Heart right ventricle (tissue), 16 donors: ENCODE measurements at regions not wholly inside any gene's neighbourhood (a gene's known extent, or its start where the extent isn't known, plus 50 kb on each side); places are given as distances from the start of the nearest gene placed in this dataset.
"Not testable (repeated sequence)": the region's sequence is repeated elsewhere in the genome, so short reads cannot be mapped to it uniquely, and the experiment has no call there.

ENCODE experiments used
- ATAC-seq, 8 donors: fragments of 200-7000 bp; cut with Tn5 transposase; one replicate each; pipeline ENCODE4 v1.9.1; 2020; ENCODE audit warnings: mild to moderate bottlenecking in 8 of 8, moderate library complexity in 8 of 8, moderate number of reproducible peaks in 1 of 8
- DNase-seq, 2 donors: peaks; one replicate each; pipeline ENCODE4 v3.0.0-alpha.2; 2020
- H3K27ac ChIP-seq, 10 donors: fragments of 200-600 bp; sonication (generic) in 2 of 10; one replicate each; pipeline versions ENCODE4 v1.5.0 to v1.8.0; 2020 to 2022; ENCODE audit warnings: mild to moderate bottlenecking in 3 of 10
- H3K27me3 ChIP-seq, 7 donors: fragments of 200-600 bp; one replicate each; pipeline ENCODE4 v1.8.0; 2021 to 2022; ENCODE audit warnings: mild to moderate bottlenecking in 2 of 7
- H3K36me3 ChIP-seq, 9 donors: fragments of 200-600 bp; sonication (generic) in 1 of 9; one replicate each; pipeline versions ENCODE4 v1.5.0 to v1.8.0; 2020 to 2022; ENCODE audit warnings: mild to moderate bottlenecking in 2 of 9
- H3K4me1 ChIP-seq, 9 donors: fragments of 200-600 bp; sonication (generic) in 1 of 9; one replicate each; pipeline versions ENCODE4 v1.5.0 to v1.8.0; 2020 to 2022; ENCODE audit warnings: mild to moderate bottlenecking in 4 of 9
- H3K4me3 ChIP-seq, 10 donors: fragments of 200-600 bp; sonication (generic) in 2 of 10; one replicate each; pipeline versions ENCODE4 v1.5.0 to v1.8.0; 2020 to 2022; ENCODE audit warnings: mild to moderate bottlenecking in 7 of 10, moderate library complexity in 2 of 10
- H3K9me3 ChIP-seq, 11 donors: fragments of 200-600 bp in 10 of 11; sonication (generic) in 2 of 11; one replicate each; pipeline versions ENCODE4 v1.5.0 to v1.8.0; 2013 to 2022; ENCODE audit warnings: mild to moderate bottlenecking in 2 of 11, control low read depth in 1 of 11, moderate library complexity in 1 of 11
- WGBS, 2 donors: extraction: QIAGEN DNeasy Blood & Tissue Kit; methylation state at CpG; one replicate each; pipeline ENCODE4 v1.1.7; 2013; ENCODE audit warnings: inconsistent platforms in 1 of 2; 5-methylcytosine and 5-hydroxymethylcytosine counted together
- intact Hi-C, 10 donors: fragments of 100-400 bp; cut with DNase I; formaldehyde crosslinking; loops; one replicate each; pipeline versions ENCODE4 v1.11.1 to v1.14.2; 2022
- TF ChIP-seq, protein P1 (sequence below), 9 donors: fragments of 200-600 bp; sonication (generic) in 2 of 9; IDR thresholded peaks; one replicate each; pipeline versions ENCODE4 v1.5.0 to v1.8.0; 2021 to 2022; ENCODE audit warnings: antibody characterized with exemption in 9 of 9, mild to moderate bottlenecking in 5 of 9, moderate library complexity in 1 of 9
- donor health status: Arrhythmogenic right ventricular cardiomyopathy.
- donor health status: ischemic (EF 13 %, LVEDD 7.1; RV severe dilation, severe dysfunction).
- donor health status: healthy with polysubstance abuse.
- donor health status: DM: no; HTN: yes; CAD: no.
- donor health status: DM: no; HTN: no; CAD: no.
- donor health status: ischemic (EF 25% LVEDD 6.9; RV normal size, moderate dysfunction).
- donor health status: ischemic (EF 25% LVEDD 5.7; RV mildly dilated, moderate dysfunction).
- donor health status: healthy.
- donor health status: DM: yes; HTN: yes; CAD: no.
- donor health status: Ischemic cardiomyopathy.
- donor health status: ischemic (EF 35%, LVEDD 5.7; RV mildly dilated, moderate dysfunction).
- donor health status: nonischemic (EF 11% LVEDD 7.7; RV severe dilation, severe dysfunction).
- donor health status: DM: yes; HTN: yes; CAD: no.
- donor health status: PGD.
- donor health status: ischemic (EF 29% LVEDD 5.4; RV normal size, mild dysfunction).
- donor health status: nonischemic (EF 23%, LVEDD 6.1; RV moderate dilation, normal function).

GRCh38 chr2:185674232-185674631, 64.4 kb upstream of the FSIP2 start:
- no peaks in the 10 kb centered on the region for H3K36me3 ChIP-seq
- DNase-seq (no peak), ATAC-seq (no peak)
- H3K4me1 ChIP-seq = no peaks in the 10 kb centered on the region
- H3K9me3 ChIP-seq = no peaks in the 10 kb centered on the region
- intact Hi-C loops = no loop called here
- no peak overlapping the region for H3K27ac ChIP-seq
- 69 to 80% methylated on average over 1 of the region's 1 CpG for WGBS, 2 donors
- H3K27me3 ChIP-seq = no peaks in the 10 kb centered on the region
- TF ChIP-seq, protein P1, sequence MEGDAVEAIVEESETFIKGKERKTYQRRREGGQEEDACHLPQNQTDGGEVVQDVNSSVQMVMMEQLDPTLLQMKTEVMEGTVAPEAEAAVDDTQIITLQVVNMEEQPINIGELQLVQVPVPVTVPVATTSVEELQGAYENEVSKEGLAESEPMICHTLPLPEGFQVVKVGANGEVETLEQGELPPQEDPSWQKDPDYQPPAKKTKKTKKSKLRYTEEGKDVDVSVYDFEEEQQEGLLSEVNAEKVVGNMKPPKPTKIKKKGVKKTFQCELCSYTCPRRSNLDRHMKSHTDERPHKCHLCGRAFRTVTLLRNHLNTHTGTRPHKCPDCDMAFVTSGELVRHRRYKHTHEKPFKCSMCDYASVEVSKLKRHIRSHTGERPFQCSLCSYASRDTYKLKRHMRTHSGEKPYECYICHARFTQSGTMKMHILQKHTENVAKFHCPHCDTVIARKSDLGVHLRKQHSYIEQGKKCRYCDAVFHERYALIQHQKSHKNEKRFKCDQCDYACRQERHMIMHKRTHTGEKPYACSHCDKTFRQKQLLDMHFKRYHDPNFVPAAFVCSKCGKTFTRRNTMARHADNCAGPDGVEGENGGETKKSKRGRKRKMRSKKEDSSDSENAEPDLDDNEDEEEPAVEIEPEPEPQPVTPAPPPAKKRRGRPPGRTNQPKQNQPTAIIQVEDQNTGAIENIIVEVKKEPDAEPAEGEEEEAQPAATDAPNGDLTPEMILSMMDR (IDR thresholded peaks at IDR 0.05) = no peak
- no peak overlapping the region for H3K4me3 ChIP-seq

GRCh38 chr2:185676316-185676715, 62.3 kb upstream of the FSIP2 start:
- Histone ChIP-seq H3K9me3 (no peaks in the 10 kb centered on the region), H3K27ac (no peak overlapping the region), H3K4me1 (no peaks in the 10 kb centered on the region), H3K36me3 (no peaks in the 10 kb centered on the region), H3K4me3 (no peak overlapping the region), H3K27me3 (no peaks in the 10 kb centered on the region)
- DNase-seq (no peak), ATAC-seq (no peak)
- intact Hi-C loops = no loop called here
- TF ChIP-seq, protein P1 (IDR thresholded peaks at IDR 0.05) = no peak
- WGBS, 2 donors = 89% methylated on average over 2 of the region's 2 CpGs

DNA sequence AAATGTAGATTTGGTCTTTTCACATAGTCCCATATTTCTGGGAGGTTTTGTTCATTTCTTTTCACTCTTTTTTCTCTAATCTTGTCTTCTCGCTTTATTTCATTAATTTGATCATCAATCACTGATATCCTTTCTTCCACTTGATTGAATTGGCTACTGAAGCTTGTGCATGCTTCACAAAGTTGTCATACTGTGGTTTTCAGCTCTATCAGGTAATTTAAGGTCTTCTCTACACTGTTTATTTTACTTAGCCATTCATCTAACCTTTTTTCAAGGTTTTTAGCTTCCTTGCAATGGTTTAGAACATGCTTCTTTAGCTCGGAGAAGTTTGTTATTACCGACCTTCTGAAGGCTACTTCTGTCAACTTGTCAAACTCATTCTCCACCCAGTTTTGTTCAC, 51.6 kb upstream of the FSIP2 start:
- peaks cover 0 to 25% (median 0%) of the 10 kb centered on the region in 11 donors for H3K9me3 ChIP-seq
- intact Hi-C loops, H3K4me1 ChIP-seq, H3K36me3 ChIP-seq, H3K4me3 ChIP-seq, ATAC-seq, H3K27me3 ChIP-seq, DNase-seq, H3K27ac ChIP-seq: not testable (repeated sequence)
- WGBS, 2 donors = 87 to 94% methylated on average over 3 of the region's 3 CpGs

GRCh38 chr2:185687967-185688366, 50.6 kb upstream of the FSIP2 start:
- DNase-seq = no peak
- no peak for ATAC-seq
- Histone ChIP-seq H3K27me3 (no peaks in the 10 kb centered on the region), H3K9me3 (peaks cover 0 to 16% (median 0%) of the 10 kb centered on the region in 11 donors), H3K4me1 (no peaks in the 10 kb centered on the region), H3K36me3 (no peaks in the 10 kb centered on the region), H3K4me3 (no peak overlapping the region), H3K27ac (no peak overlapping the region)
- TF ChIP-seq, protein P1 (IDR thresholded peaks at IDR 0.05) = no peak
- 79 to 82% methylated on average over 7 of the region's 7 CpGs for WGBS, 2 donors
- intact Hi-C loops = no loop called here
